Lower lobe of right lung (tissue), 2 donors: ENCODE measurements at regions not wholly inside any gene's neighbourhood (a gene's known extent, or its start where the extent isn't known, plus 50 kb on each side); places are given as distances from the start of the nearest gene placed in this dataset.

Experiments
- ATAC-seq, 2 donors: fragments of 200-7000 bp; cut with Tn5 transposase; one replicate each; pipeline ENCODE4 v1.9.1; 2020 to 2022; ENCODE audit warnings: mild to moderate bottlenecking in 2 of 2, moderate library complexity in 2 of 2
- DNase-seq: peaks from one replicate; pipeline ENCODE4 v3.0.0-alpha.2; 2020
- H3K27ac ChIP-seq: fragments of 200-600 bp; one replicate; pipeline ENCODE4 v1.8.0; 2022
- H3K27me3 ChIP-seq: fragments of 200-600 bp; one replicate; pipeline ENCODE4 v1.8.0; 2022; ENCODE audit warnings: low read depth
- H3K36me3 ChIP-seq: fragments of 200-600 bp; one replicate; pipeline ENCODE4 v1.8.0; 2022; ENCODE audit warnings: mild to moderate bottlenecking
- H3K4me1 ChIP-seq: fragments of 200-600 bp; one replicate; pipeline ENCODE4 v1.8.0; 2022
- H3K4me3 ChIP-seq: fragments of 200-600 bp; one replicate; pipeline ENCODE4 v1.8.0; 2022; ENCODE audit warnings: mild to moderate bottlenecking
- H3K9me3 ChIP-seq: fragments of 200-600 bp; one replicate; pipeline ENCODE4 v1.8.0; 2022
- CTCF ChIP-seq: fragments of 200-600 bp; IDR thresholded peaks from one replicate; pipeline ENCODE4 v1.8.0; 2022; ENCODE audit warnings: antibody characterized with exemption, mild to moderate bottlenecking
- intact Hi-C: fragments of 100-400 bp; cut with DNase I; formaldehyde crosslinking; loops from one replicate; pipeline ENCODE4 v1.11.0; 2022
- donor health status: DM: no; HTN: yes; CAD: no; lungs with severe emphysema.

GRCh38 chr2:5751873-5752482 is 59.8 kb downstream of the SOX11 start:
- H3K36me3 ChIP-seq = no peaks in the 10 kb centered on the region
- no peak for ATAC-seq
- intact Hi-C loops = no loop called here
- no peaks in the 10 kb centered on the region for H3K27me3 ChIP-seq
- TF ChIP-seq CTCF = no peak
- H3K4me1 ChIP-seq = no peaks in the 10 kb centered on the region
- no peak for DNase-seq
- no peak overlapping the region for H3K27ac ChIP-seq
- H3K9me3 ChIP-seq = peaks cover 2% of the 10 kb centered on the region
- H3K4me3 ChIP-seq = no peak overlapping the region

- ATAC-seq (no peak), DNase-seq (no peak)
- Histone ChIP-seq H3K27me3 (no peaks in the 10 kb centered on the region), H3K27ac (no peak overlapping the region), H3K36me3 (no peaks in the 10 kb centered on the region), H3K4me3 (no peak overlapping the region), H3K9me3 (peaks cover 2% of the 10 kb centered on the region), H3K4me1 (no peaks in the 10 kb centered on the region)
- TF ChIP-seq CTCF = no peak
- intact Hi-C loops = no loop called here
Measured at GRCh38 chr2:5756272-5756671, 64.1 kb downstream of the SOX11 start.

DNA sequence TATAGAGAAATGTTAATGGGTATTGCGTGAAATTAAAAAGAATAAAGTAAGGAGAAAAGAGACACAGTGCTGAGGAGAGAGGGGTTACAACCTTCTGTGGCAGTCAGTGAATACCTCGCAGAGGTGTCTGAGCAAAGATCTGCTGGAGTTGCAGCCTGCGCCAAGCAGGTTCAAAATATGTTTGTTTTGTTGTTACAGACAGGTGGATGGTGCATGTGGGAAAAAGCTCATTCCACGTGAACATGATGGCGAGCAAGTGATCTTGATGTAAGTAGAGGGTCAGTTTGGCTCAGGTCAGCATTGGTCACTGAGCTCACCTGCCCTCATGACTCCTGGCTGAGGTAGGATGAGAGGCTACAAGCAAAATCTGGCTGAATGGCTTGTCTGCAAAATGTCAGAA is 66.2 kb downstream of the SOX11 start:
- no peaks in the 10 kb centered on the region for H3K36me3 ChIP-seq
- TF ChIP-seq CTCF = no peak
- intact Hi-C loops = no loop called here
- H3K4me3 ChIP-seq = no peak overlapping the region
- no peaks in the 10 kb centered on the region for H3K4me1 ChIP-seq
- ATAC-seq = no peak
- no peaks in the 10 kb centered on the region for H3K9me3 ChIP-seq
- no peaks in the 10 kb centered on the region for H3K27me3 ChIP-seq
- DNase-seq = no peak
- H3K27ac ChIP-seq = no peak overlapping the region

GRCh38 chr2:5759949-5760348 is 67.8 kb downstream of the SOX11 start:
- no peaks in the 10 kb centered on the region for H3K27me3 ChIP-seq
- intact Hi-C loops = no loop called here
- H3K4me3 ChIP-seq = no peak overlapping the region
- ATAC-seq (no peak), DNase-seq (no peak)
- H3K4me1 ChIP-seq = no peaks in the 10 kb centered on the region
- H3K9me3 ChIP-seq = no peaks in the 10 kb centered on the region
- no peaks in the 10 kb centered on the region for H3K36me3 ChIP-seq
- no peak overlapping the region for H3K27ac ChIP-seq
- TF ChIP-seq CTCF = no peak

DNA sequence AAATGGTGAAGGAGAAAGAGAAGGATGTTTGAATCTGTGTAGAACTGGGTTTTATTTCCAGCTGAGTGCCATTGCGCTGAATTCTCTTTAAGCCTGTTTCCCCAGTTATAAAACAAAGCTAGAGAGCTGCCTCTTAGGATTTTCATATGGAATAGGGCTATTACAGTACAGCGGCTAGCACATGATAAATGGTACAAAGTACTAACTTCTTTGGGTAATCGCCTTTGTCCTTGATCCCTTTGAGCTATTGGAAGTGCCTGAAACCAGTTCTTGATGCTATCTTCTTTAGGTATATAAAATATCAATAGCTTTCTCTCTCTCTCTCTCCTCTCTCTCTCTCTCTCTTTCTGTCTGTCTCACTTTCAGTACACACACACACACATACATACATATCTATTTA is 71.3 kb downstream of the SOX11 start:
- Histone ChIP-seq H3K27ac (no peak overlapping the region), H3K4me3 (no peak overlapping the region), H3K36me3 (no peaks in the 10 kb centered on the region), H3K4me1 (no peaks in the 10 kb centered on the region), H3K27me3 (no peaks in the 10 kb centered on the region), H3K9me3 (no peaks in the 10 kb centered on the region)
- ATAC-seq (no peak), DNase-seq (no peak)
- no peak for TF ChIP-seq CTCF
- intact Hi-C loops = no loop called here

DNA sequence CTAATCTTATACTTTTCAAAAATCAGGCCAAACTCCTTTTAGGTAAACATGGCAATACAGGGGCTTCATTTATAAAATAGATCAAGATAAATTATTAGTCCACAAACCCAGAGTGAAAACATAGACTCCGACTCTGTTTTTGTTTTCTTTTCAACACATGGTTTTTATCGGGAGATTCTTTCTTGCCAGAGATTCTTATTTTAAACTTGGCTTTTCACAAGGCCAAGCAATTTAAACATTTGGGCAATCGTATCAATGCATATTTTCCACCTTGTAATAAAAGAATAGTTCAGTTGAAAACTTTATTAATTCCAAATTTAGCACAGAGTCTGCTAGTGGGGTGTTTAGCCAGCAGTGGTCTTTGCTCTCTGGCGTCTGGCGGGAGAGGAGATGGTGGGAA is 71.9 kb downstream of the SOX11 start:
- intact Hi-C loops = no loop called here

More for the DNA sequence above, 71.9 kb downstream of the SOX11 start:
- DNase-seq = no peak
- no peak for ATAC-seq
- no peak overlapping the region for H3K27ac ChIP-seq
- H3K27me3 ChIP-seq = no peaks in the 10 kb centered on the region
- H3K36me3 ChIP-seq = no peaks in the 10 kb centered on the region
- no peak overlapping the region for H3K4me3 ChIP-seq
- no peak for TF ChIP-seq CTCF
- no peaks in the 10 kb centered on the region for H3K9me3 ChIP-seq
- no peaks in the 10 kb centered on the region for H3K4me1 ChIP-seq
